HFF-Myc (cell line): ENCODE measurements at regions not wholly inside any gene's neighbourhood (a gene's known extent, or its start where the extent isn't known, plus 50 kb on each side); places are given as distances from the start of the nearest gene placed in this dataset.

Experiments
- DNase-seq: peaks from one replicate; pipeline ENCODE4 v3.0.0-alpha.2; 2011; ENCODE audit warnings: low read depth; ENCODE audit errors: extremely low read depth
- H3K4me3 ChIP-seq: replicated peaks from 2 replicates; pipeline ENCODE4 v1.5.1; 2011; ENCODE audit warnings: low read depth, mild to moderate bottlenecking, control low read depth, low read length
- CTCF ChIP-seq: IDR thresholded peaks from 2 replicates; pipeline ENCODE4 v1.5.1; 2012; ENCODE audit warnings: mild to moderate bottlenecking, low read depth, low read length, control low read depth; ENCODE audit errors: missing control alignments

- TF ChIP-seq CTCF, result no peak
- H3K4me3 ChIP-seq, result no peak overlapping the region
- DNase-seq, result no peak
Observed at GRCh38 chr13:108375772-108376171, 106.3 kb downstream of the TNFSF13B start.

GRCh38 chr13:108376308-108376707 lies 106.8 kb downstream of the TNFSF13B start:
- no peak overlapping the region for H3K4me3 ChIP-seq
- TF ChIP-seq CTCF, result no peak
- DNase-seq, result no peak

- H3K4me3 ChIP-seq, result no peak overlapping the region
- no peak for TF ChIP-seq CTCF
- DNase-seq, result no peak
Observed at GRCh38 chr13:108377646-108378206, 108.2 kb downstream of the TNFSF13B start.

GRCh38 chr13:108383667-108384066 lies 114.1 kb downstream of the TNFSF13B start:
- no peak for TF ChIP-seq CTCF
- no peak overlapping the region for H3K4me3 ChIP-seq
- no peak for DNase-seq

GRCh38 chr13:108387156-108387555 lies 117.6 kb downstream of the TNFSF13B start:
- TF ChIP-seq CTCF, result no peak
- DNase-seq, result no peak

GRCh38 chr13:108402850-108403249 lies 133.3 kb downstream of the TNFSF13B start:
- DNase-seq, result no peak
- no peak for TF ChIP-seq CTCF
- no peak overlapping the region for H3K4me3 ChIP-seq

More at GRCh38 chr13:108387156-108387555, 117.6 kb downstream of the TNFSF13B start:
- no peak overlapping the region for H3K4me3 ChIP-seq

- no peak for TF ChIP-seq CTCF
- DNase-seq, result no peak
- no peak overlapping the region for H3K4me3 ChIP-seq
Observed at GRCh38 chr13:108407495-108407894, 138.0 kb downstream of the TNFSF13B start.
